AG10803 (cell line): ENCODE measurements at regions not wholly inside any gene's neighbourhood (a gene's known extent, or its start where the extent isn't known, plus 50 kb on each side); places are given as distances from the start of the nearest gene placed in this dataset.
"Not testable (repeated sequence)": the region's sequence is repeated elsewhere in the genome, so short reads cannot be mapped to it uniquely, and the experiment has no call there.

Experiments
- DNase-seq: peaks from one replicate; pipeline ENCODE4 v3.0.0; 2010; ENCODE audit warnings: low read depth
- H3K4me3 ChIP-seq: 2 replicates; pipeline ENCODE4 v1.5.1; 2011; ENCODE audit warnings: mild to moderate bottlenecking, low read length, control low read depth
- CTCF ChIP-seq: conservative IDR thresholded peaks from 2 replicates; pipeline ENCODE4 v1.5.1; 2011; ENCODE audit warnings: mild to moderate bottlenecking, low read length, control low read depth, inconsistent platforms

DNA sequence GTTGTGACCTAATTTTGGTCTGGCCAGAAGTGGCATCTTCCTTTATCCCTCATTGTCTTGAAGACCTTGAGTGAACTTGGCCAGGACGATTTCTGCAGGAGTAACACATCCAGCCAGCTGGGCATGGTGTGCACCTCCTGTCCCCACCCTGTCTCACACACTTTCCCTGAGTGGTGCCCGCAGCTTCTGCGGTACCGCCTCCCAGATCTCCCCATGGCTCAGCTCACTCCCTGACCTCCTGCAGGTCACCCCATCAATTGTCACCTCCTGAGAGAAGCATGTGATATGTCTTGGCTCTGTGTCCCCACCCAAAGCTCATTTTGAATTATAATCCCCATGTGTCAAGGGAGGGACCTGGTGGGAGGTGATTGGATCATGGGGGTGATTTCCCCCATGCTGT is 50.2 kb upstream of the TP53I11 start:
- H3K4me3 ChIP-seq: no peak overlapping the region
- TF ChIP-seq CTCF: no peak
- no peak for DNase-seq

DNA sequence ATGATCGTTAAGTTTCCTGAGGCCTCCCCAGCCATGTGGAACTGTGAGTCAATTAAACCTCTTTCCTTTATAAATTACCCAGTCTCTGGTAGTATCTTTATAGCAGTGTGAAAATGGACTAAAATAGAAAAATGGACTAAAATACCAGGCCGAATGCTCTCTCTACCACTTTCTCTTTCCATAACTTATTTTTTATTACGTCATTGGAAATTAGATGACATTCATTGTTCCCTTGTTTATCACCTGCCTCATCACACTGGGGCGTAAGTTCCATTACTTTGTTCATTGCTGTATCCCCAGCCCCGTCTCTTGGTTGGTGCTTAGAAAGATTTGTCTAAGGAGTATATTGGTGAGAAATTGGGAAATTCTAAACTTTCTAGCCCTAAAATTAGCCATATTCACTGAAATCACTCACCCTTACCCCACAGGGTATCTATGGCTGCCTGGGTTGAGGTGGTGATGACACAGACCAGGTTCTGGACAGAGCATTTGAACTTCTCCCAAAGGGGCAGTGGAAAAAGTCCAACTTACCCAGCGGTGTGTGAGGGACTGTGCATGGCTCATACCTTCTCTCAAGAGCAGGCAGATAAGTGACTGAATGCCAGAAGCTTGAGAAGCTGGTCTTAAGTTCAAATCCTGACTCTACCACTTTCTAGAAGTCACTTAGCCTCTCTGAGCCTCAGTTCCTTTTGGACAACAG is 50.9 kb upstream of the TP53I11 start:
- TF ChIP-seq CTCF: no peak
- no peak overlapping the region for H3K4me3 ChIP-seq
- no peak for DNase-seq

DNA sequence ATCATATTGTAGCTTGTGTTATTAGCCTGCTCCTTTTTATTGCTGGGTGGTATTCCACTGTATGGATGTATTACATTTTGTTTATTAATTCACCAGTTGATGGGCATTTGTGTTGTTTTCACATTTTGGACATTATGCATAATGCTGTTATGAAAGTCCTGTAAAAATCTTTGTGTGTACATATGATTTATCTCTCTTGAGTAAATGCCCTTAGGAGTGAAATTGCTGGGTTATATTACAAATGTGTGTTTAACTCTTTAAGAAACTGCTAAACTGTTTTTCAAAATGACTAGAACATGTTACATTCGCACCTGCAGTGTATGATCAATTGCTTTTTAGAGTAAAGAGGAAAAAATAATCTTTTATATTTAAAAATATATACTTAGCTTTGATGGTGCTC is 54.4 kb upstream of the TP53I11 start:
- TF ChIP-seq CTCF: no peak
- H3K4me3 ChIP-seq: no peak overlapping the region
- DNase-seq: no peak

DNA sequence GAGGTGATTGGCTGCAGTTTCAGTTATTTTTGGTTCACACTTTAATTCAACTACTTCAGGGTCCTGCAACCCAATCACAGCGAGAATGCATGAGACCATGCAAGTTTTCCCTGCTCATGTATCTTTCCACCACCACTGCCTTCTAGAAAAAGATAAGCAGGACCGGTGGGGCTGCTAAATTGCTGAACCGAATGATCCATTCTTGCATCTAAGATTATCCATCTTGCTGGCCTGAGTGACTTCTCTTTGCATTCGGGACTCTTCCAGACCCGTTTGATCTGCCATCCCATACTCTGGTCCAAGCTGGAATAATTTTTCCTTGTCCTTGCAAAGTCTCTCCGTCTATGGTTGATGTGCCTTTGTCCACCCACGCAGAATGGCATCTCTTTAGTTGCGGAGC is 56.3 kb upstream of the TP53I11 start:
- no peak for TF ChIP-seq CTCF
- no peak for DNase-seq

DNA sequence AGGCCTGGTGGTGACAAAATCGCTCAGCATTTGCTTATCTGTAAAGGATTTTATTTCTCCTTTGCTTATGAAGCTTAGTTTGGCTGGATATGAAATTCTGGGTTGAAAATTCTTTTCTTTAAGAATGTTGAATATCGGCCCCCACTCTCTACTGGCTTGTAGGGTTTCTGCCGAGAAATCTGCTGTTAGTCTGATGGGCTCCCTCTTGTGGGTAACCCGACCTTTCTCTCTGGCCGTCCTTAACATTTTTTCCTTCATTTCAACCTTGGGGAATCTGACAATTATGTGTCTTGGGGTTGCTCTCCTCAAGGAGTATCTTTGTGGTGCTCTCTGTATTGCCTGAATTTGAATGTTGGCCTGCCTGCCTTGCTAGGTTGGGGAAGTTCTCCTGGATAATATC is 65.3 kb upstream of the TP53I11 start:
- not testable (repeated sequence) for DNase-seq, H3K4me3 ChIP-seq

More for the DNA sequence above, 56.3 kb upstream of the TP53I11 start:
- no peak overlapping the region for H3K4me3 ChIP-seq

GRCh38 chr11:45016446-45016845 is 65.8 kb upstream of the TP53I11 start:
- not testable (repeated sequence) for DNase-seq, H3K4me3 ChIP-seq

- no peak for TF ChIP-seq CTCF
- no peak for DNase-seq
Observed at GRCh38 chr11:45017329-45017728, 66.6 kb upstream of the TP53I11 start.

DNA sequence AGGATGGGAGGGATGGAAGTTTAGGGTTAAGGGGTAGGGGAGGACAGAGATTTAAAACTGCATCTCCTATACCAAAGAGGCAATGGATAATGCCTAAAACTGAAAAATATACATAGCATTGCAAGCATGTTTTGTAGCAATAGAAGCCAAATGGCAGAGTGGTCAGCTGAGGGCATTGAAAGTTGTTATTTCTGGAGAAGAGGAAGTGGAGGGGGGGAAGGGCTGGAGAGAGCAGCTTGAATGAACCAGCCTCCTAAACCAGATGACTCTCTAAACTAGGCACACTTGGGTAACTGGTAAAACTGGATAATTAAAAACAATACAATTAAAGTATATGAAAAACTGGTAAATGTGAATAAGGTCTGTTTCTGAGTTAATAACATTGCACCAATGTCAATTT is 70.3 kb upstream of the TP53I11 start:
- no peak for DNase-seq
- TF ChIP-seq CTCF: no peak
- no peak overlapping the region for H3K4me3 ChIP-seq

More at GRCh38 chr11:45017329-45017728, 66.6 kb upstream of the TP53I11 start:
- no peak overlapping the region for H3K4me3 ChIP-seq
